H1 (cell line): ENCODE measurements at regions not wholly inside any gene's neighbourhood (a gene's known extent, or its start where the extent isn't known, plus 50 kb on each side); places are given as distances from the start of the nearest gene placed in this dataset.

Experiments
- ATF2 ChIP-seq: IDR thresholded peaks from 2 replicates; pipeline ENCODE4 v1.6.1; 2012; ENCODE audit warnings: low read length, inconsistent platforms
- E2F6 ChIP-seq: IDR thresholded peaks from 2 replicates; pipeline ENCODE4 v1.6.1; 2012; ENCODE audit warnings: inconsistent platforms
- FOSL1 ChIP-seq: IDR thresholded peaks from 2 replicates; pipeline ENCODE4 v1.6.1; 2011; ENCODE audit warnings: mild to moderate bottlenecking, low read depth, low read length, moderate library complexity; ENCODE audit not compliant: insufficient read depth
- MAX ChIP-seq: IDR thresholded peaks from 2 replicates; pipeline ENCODE4 v1.6.1; 2012; ENCODE audit warnings: inconsistent platforms
- TAF1 ChIP-seq: IDR thresholded peaks from 2 replicates; pipeline ENCODE4 v1.6.1; 2011; ENCODE audit warnings: mild to moderate bottlenecking, low read depth, low read length
- ZNF274 ChIP-seq: IDR thresholded peaks from 2 replicates; pipeline ENCODE4 v1.7.0; 2012; ENCODE audit warnings: low read length, borderline replicate concordance; ENCODE audit errors: extremely low read depth
- TF ChIP-seq, protein P1 (sequence below), 3 experiments: IDR thresholded peaks; 1 replicate in 2 of 3; 2 replicates in 1 of 3; pipeline versions ENCODE4 v1.5.1 to v1.6.1; 2011; ENCODE audit warnings: low read length in 3 of 3, mild to moderate bottlenecking in 3 of 3, inconsistent platforms in 2 of 3, low read depth in 1 of 3, moderate library complexity in 1 of 3; ENCODE audit not compliant: insufficient read depth in 1 of 3; ENCODE audit errors: control extremely low read depth in 1 of 3

- TF ChIP-seq E2F6: no peak
- no peak for TF ChIP-seq MAX
- TF ChIP-seq, protein P1, sequence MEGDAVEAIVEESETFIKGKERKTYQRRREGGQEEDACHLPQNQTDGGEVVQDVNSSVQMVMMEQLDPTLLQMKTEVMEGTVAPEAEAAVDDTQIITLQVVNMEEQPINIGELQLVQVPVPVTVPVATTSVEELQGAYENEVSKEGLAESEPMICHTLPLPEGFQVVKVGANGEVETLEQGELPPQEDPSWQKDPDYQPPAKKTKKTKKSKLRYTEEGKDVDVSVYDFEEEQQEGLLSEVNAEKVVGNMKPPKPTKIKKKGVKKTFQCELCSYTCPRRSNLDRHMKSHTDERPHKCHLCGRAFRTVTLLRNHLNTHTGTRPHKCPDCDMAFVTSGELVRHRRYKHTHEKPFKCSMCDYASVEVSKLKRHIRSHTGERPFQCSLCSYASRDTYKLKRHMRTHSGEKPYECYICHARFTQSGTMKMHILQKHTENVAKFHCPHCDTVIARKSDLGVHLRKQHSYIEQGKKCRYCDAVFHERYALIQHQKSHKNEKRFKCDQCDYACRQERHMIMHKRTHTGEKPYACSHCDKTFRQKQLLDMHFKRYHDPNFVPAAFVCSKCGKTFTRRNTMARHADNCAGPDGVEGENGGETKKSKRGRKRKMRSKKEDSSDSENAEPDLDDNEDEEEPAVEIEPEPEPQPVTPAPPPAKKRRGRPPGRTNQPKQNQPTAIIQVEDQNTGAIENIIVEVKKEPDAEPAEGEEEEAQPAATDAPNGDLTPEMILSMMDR (IDR thresholded peaks at IDR 0.05; ENCODE audit: control extremely low read depth in 1 of 3, insufficient read depth in 1 of 3, low read depth in 1 of 3, low read length in 3 of 3): no peak
- no peak for TF ChIP-seq ATF2
- TF ChIP-seq TAF1: no peak
- TF ChIP-seq FOSL1: no peak
- TF ChIP-seq ZNF274: no peak
Measured at GRCh38 chr5:24094081-24094679, 550.6 kb downstream of the CDH10 start.
